ENCODE measurements at regions not wholly inside any gene's neighbourhood (a gene's known extent, or its start where the extent isn't known, plus 50 kb on each side); places are given as distances from the start of the nearest gene placed in this dataset.

DNA sequence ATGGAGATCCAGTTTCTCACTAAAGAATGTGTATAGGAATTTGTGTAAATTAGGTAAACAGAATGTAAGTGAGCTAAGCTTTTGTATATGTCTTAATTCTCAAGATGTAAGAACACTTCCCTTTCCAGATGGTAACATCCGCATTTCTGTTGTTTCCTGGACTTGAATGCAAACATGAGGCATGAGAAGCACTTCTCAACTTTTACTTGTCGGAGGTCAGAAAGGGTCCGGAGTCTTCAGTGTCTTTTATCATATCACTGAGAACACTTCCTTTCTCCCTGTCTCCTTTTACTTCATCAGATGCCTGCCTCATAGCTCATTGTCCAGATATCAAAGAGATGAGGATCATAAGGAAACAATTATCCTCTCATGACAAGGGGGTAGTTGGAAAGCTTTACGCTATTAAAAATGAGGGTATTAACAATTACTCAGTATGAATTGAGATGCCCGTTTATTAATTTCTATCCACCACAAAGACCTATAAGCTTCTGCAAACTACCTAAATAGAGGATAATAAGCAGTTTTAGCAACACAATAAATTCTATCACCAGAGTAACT, 214.1 kb upstream of the FLRT2 start:
- no peaks in the 10 kb centered on the region for H3K79me2 ChIP-seq (ENCODE audit: control insufficient read depth, insufficient read depth, low read length, unreplicated experiment)
- H3K4me1 ChIP-seq (ENCODE audit: control insufficient read depth, insufficient read depth, low read length, unreplicated experiment) = peaks cover 15% of the 10 kb centered on the region
- no peaks in the 10 kb centered on the region for H3K36me3 ChIP-seq (ENCODE audit: insufficient read depth, low read length)
- H3K27ac ChIP-seq (ENCODE audit: low read depth, low read length) = no peak overlapping the region
- no peaks in the 10 kb centered on the region for H3K27me3 ChIP-seq (ENCODE audit: insufficient read depth, low read length)
- H3K4me3 ChIP-seq (ENCODE audit: low read depth, low read length) = no peak overlapping the region
- no peak overlapping the region for H2AFZ ChIP-seq (ENCODE audit: low read length, unreplicated experiment)

DNA sequence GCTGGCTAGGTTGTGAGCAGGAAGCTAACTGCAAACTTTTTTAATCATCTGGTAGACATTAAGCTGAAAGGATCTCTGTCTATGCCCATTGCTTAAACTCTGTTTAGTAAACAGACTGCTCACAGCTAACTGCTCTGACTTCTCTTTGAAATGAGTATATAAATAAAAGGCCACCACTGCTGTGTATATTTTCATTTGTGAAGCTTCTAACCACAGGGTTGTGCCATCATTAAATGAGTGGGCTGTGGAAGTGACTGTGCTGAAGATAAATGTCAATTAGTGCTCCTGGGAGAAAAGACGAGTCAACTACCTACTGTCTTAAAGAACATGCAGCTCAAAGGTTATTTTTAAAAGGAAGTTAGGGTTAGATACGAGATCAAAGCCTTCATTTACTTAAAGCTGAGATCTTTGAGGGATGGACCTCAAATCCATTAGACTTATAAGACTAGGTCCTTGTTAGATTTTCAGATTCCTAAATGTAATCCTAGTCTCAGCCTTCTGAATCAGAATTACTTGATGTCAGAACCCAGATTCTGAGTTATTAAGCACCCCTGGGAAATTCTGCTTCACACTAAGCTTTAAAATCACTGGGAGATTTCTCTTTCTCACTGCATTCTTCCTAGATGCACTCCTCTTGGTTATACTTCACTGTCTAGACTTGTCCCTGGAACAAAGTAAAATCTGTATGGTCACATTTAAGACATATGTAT, 213.1 kb upstream of the FLRT2 start:
- no peaks in the 10 kb centered on the region for H3K79me2 ChIP-seq (ENCODE audit: control insufficient read depth, insufficient read depth, low read length, unreplicated experiment)
- no peak overlapping the region for H2AFZ ChIP-seq (ENCODE audit: low read length, unreplicated experiment)
- H3K4me3 ChIP-seq (ENCODE audit: low read depth, low read length) = no peak overlapping the region
- H3K36me3 ChIP-seq (ENCODE audit: insufficient read depth, low read length) = no peaks in the 10 kb centered on the region
- H3K4me1 ChIP-seq (ENCODE audit: control insufficient read depth, insufficient read depth, low read length, unreplicated experiment) = peaks cover 15% of the 10 kb centered on the region
- H3K27ac ChIP-seq (ENCODE audit: low read depth, low read length) = no peak overlapping the region; the same call in 1 of the 2 replicates
- no peaks in the 10 kb centered on the region for H3K27me3 ChIP-seq (ENCODE audit: insufficient read depth, low read length)

DNA sequence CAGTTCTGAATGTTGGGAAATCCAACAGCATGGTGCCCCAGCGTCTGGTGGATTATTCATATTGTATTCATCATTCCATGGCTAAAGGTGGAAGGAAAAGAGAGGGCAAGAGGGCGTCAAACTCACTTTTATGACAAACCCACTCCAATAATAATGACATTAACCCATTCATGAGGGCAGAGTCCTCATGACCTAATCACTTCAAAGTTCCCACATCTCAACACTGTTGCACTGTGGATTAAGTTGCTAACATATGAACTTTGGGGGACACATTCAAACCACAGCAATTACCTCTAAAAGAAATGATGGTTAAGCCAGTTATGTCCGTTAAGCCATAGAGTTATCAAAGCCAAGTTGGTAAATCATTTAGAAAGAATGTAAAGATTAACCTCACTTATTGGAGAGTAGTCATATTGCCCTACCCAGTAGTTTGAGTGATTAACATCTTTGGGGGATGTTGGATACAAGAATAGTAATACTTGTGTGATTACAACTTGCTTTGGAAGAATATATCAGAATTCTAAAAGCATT, 212.4 kb upstream of the FLRT2 start:
- Histone ChIP-seq H3K79me2 (ENCODE audit: control insufficient read depth, insufficient read depth, low read length, unreplicated experiment) (no peaks in the 10 kb centered on the region), H3K4me1 (ENCODE audit: control insufficient read depth, insufficient read depth, low read length, unreplicated experiment) (peaks cover 15% of the 10 kb centered on the region), H3K27ac (ENCODE audit: low read depth, low read length) (no peak overlapping the region), H3K36me3 (ENCODE audit: insufficient read depth, low read length) (no peaks in the 10 kb centered on the region), H3K27me3 (ENCODE audit: insufficient read depth, low read length) (no peaks in the 10 kb centered on the region), H2AFZ (ENCODE audit: low read length, unreplicated experiment) (peak overlapping the region; percentile 28), H3K4me3 (ENCODE audit: low read depth, low read length) (no peak overlapping the region)

- H2AFZ ChIP-seq (ENCODE audit: low read length, unreplicated experiment) = no peak overlapping the region
Measured at GRCh38 chr14:85319101-85319500, 210.8 kb upstream of the FLRT2 start.

DNA sequence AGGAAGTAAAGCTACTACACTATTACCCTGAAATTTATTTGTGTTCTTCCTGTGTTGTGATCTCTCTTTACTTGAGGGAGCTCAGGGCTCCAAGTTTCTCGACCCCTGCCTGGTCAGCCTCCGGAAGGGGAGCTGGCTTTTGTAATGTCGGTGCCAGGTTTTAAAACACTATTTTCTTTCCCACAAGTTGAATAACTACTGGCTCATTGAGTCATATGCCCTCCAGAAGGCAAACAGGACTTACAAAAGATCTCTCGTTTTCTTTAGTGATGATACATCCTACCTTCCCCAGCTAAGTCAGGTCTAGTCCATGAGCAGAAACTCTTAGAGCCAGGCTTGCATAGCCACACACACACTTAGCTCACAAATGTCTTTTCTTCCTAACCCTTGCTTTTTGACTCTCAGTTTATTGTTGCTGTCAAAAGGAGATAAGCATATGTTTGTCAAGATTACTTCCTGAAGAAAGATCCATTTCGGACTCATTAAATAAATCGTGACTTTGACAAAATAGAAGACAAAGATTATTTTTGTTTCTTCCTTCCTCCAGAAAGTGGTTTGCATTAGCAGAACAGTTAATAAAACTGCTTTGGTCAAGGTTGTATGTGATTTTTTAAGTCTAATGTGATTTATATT, 209.8 kb upstream of the FLRT2 start:
- peak overlapping the region; percentile 53 for H2AFZ ChIP-seq (ENCODE audit: low read length, unreplicated experiment)

More at GRCh38 chr14:85319101-85319500, 210.8 kb upstream of the FLRT2 start:
- Histone ChIP-seq H3K79me2 (ENCODE audit: control insufficient read depth, insufficient read depth, low read length, unreplicated experiment) (no peaks in the 10 kb centered on the region), H3K27me3 (ENCODE audit: insufficient read depth, low read length) (no peaks in the 10 kb centered on the region), H3K36me3 (ENCODE audit: insufficient read depth, low read length) (no peaks in the 10 kb centered on the region), H3K4me3 (ENCODE audit: low read depth, low read length) (no peak overlapping the region), H3K27ac (ENCODE audit: low read depth, low read length) (no peak overlapping the region), H3K4me1 (ENCODE audit: control insufficient read depth, insufficient read depth, low read length, unreplicated experiment) (peaks cover 15% of the 10 kb centered on the region)

GRCh38 chr14:85325134-85326017, 204.6 kb upstream of the FLRT2 start:
- H3K27ac ChIP-seq (ENCODE audit: low read depth, low read length) = no peak overlapping the region
- no peaks in the 10 kb centered on the region for H3K36me3 ChIP-seq (ENCODE audit: insufficient read depth, low read length)
- no peak overlapping the region for H2AFZ ChIP-seq (ENCODE audit: low read length, unreplicated experiment)
- H3K79me2 ChIP-seq (ENCODE audit: control insufficient read depth, insufficient read depth, low read length, unreplicated experiment) = no peaks in the 10 kb centered on the region
- H3K4me1 ChIP-seq (ENCODE audit: control insufficient read depth, insufficient read depth, low read length, unreplicated experiment) = no peaks in the 10 kb centered on the region
- H3K4me3 ChIP-seq (ENCODE audit: low read depth, low read length) = no peak overlapping the region
- H3K27me3 ChIP-seq (ENCODE audit: insufficient read depth, low read length) = no peaks in the 10 kb centered on the region

More for the DNA sequence above, 209.8 kb upstream of the FLRT2 start:
- no peaks in the 10 kb centered on the region for H3K79me2 ChIP-seq (ENCODE audit: control insufficient read depth, insufficient read depth, low read length, unreplicated experiment)
- H3K4me1 ChIP-seq (ENCODE audit: control insufficient read depth, insufficient read depth, low read length, unreplicated experiment) = peaks cover 15% of the 10 kb centered on the region
- H3K27ac ChIP-seq (ENCODE audit: low read depth, low read length) = 0 out of 2 replicates have a peak overlapping the region, but pooled peaks have one; percentile 14
- H3K27me3 ChIP-seq (ENCODE audit: insufficient read depth, low read length) = no peaks in the 10 kb centered on the region
- peak overlapping the region; percentile 22; the same call in 1 of the 2 replicates for H3K4me3 ChIP-seq (ENCODE audit: low read depth, low read length)
- H3K36me3 ChIP-seq (ENCODE audit: insufficient read depth, low read length) = no peaks in the 10 kb centered on the region

DNA sequence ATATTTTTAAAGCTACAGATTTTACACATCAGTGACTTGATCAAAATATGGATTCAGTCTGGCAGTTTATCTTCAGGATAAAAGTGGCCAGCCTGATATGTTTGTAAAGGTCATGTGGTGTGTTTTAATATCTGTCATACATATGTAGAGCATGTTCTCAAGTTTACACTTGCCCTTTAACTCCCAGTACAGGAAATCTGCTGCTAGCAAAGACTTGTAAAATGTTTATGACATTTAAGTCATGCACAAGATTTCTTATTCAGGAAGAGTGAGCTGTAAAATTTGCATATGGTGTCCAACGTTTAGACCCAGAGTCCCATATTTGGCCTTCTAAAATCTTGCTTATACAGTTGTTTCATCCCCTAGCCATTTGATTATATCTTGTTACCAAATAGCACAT, 197.5 kb upstream of the FLRT2 start:
- Histone ChIP-seq H3K4me3 (ENCODE audit: low read depth, low read length) (no peak overlapping the region), H3K4me1 (ENCODE audit: control insufficient read depth, insufficient read depth, low read length, unreplicated experiment) (no peaks in the 10 kb centered on the region), H3K79me2 (ENCODE audit: control insufficient read depth, insufficient read depth, low read length, unreplicated experiment) (no peaks in the 10 kb centered on the region), H3K27me3 (ENCODE audit: insufficient read depth, low read length) (no peaks in the 10 kb centered on the region), H2AFZ (ENCODE audit: low read length, unreplicated experiment) (no peak overlapping the region), H3K27ac (ENCODE audit: low read depth, low read length) (no peak overlapping the region), H3K36me3 (ENCODE audit: insufficient read depth, low read length) (no peaks in the 10 kb centered on the region; the same call in 1 of the 2 replicates)

DNA sequence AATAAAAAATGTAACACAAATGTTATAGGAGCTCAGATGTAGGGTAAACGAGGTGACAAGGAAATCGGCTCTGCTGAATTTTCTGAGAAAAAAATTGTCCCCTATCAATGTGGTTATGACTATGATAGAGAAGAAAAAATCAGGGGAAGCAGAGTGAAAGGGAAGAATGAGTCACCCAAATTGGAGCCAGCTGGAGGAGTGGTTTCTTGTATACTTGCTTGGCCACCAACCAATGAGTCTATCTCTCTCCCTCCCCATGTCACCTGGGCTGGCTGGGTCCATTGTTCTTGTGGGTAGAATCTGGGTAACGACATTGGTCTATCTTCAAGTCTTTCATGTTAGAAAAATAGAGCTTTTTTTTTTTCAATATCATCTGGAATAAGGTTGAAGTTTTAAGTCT, 196.6 kb upstream of the FLRT2 start:
- Histone ChIP-seq H3K36me3 (ENCODE audit: insufficient read depth, low read length) (no peaks in the 10 kb centered on the region; the same call in 1 of the 2 replicates), H3K4me3 (ENCODE audit: low read depth, low read length) (no peak overlapping the region), H3K27ac (ENCODE audit: low read depth, low read length) (no peak overlapping the region), H3K4me1 (ENCODE audit: control insufficient read depth, insufficient read depth, low read length, unreplicated experiment) (no peaks in the 10 kb centered on the region), H2AFZ (ENCODE audit: low read length, unreplicated experiment) (no peak overlapping the region), H3K79me2 (ENCODE audit: control insufficient read depth, insufficient read depth, low read length, unreplicated experiment) (no peaks in the 10 kb centered on the region), H3K27me3 (ENCODE audit: insufficient read depth, low read length) (no peaks in the 10 kb centered on the region)

GRCh38 chr14:85333841-85334240, 196.1 kb upstream of the FLRT2 start:
- H3K27me3 ChIP-seq (ENCODE audit: insufficient read depth, low read length) = no peaks in the 10 kb centered on the region

DNA sequence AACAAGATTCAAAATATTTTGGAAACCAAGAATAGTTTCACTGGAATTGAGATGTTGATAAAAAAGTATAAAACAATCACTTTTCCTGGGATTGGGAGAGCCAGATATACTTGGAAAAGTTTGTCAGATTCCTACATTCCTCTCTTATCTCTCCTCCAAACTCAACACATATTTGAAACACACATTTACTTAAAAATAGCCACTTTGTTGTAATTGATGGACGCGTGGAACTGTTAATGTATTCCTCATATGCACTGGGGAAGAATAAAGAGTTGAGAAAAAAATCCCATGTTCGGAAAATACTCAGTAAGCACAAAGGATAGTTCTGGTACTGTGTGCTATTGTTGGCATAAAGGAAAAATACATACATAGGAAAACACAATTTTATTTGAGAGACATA, 195.6 kb upstream of the FLRT2 start:
- Histone ChIP-seq H3K27ac (ENCODE audit: low read depth, low read length) (no peak overlapping the region), H3K36me3 (ENCODE audit: insufficient read depth, low read length) (no peaks in the 10 kb centered on the region; the same call in 1 of the 2 replicates), H3K27me3 (ENCODE audit: insufficient read depth, low read length) (no peaks in the 10 kb centered on the region), H3K4me1 (ENCODE audit: control insufficient read depth, insufficient read depth, low read length, unreplicated experiment) (no peaks in the 10 kb centered on the region), H3K4me3 (ENCODE audit: low read depth, low read length) (no peak overlapping the region), H2AFZ (ENCODE audit: low read length, unreplicated experiment) (no peak overlapping the region), H3K79me2 (ENCODE audit: control insufficient read depth, insufficient read depth, low read length, unreplicated experiment) (no peaks in the 10 kb centered on the region)

More at GRCh38 chr14:85333841-85334240, 196.1 kb upstream of the FLRT2 start:
- H2AFZ ChIP-seq (ENCODE audit: low read length, unreplicated experiment) = no peak overlapping the region
- no peaks in the 10 kb centered on the region for H3K4me1 ChIP-seq (ENCODE audit: control insufficient read depth, insufficient read depth, low read length, unreplicated experiment)
- no peaks in the 10 kb centered on the region for H3K79me2 ChIP-seq (ENCODE audit: control insufficient read depth, insufficient read depth, low read length, unreplicated experiment)
- H3K36me3 ChIP-seq (ENCODE audit: insufficient read depth, low read length) = no peaks in the 10 kb centered on the region; the same call in 1 of the 2 replicates
- H3K27ac ChIP-seq (ENCODE audit: low read depth, low read length) = no peak overlapping the region
- H3K4me3 ChIP-seq (ENCODE audit: low read depth, low read length) = no peak overlapping the region

Measured in ACC112 (cell line).